ENCODE measurements at regions not wholly inside any gene's neighbourhood (a gene's known extent, or its start where the extent isn't known, plus 50 kb on each side); places are given as distances from the start of the nearest gene placed in this dataset.

DNA sequence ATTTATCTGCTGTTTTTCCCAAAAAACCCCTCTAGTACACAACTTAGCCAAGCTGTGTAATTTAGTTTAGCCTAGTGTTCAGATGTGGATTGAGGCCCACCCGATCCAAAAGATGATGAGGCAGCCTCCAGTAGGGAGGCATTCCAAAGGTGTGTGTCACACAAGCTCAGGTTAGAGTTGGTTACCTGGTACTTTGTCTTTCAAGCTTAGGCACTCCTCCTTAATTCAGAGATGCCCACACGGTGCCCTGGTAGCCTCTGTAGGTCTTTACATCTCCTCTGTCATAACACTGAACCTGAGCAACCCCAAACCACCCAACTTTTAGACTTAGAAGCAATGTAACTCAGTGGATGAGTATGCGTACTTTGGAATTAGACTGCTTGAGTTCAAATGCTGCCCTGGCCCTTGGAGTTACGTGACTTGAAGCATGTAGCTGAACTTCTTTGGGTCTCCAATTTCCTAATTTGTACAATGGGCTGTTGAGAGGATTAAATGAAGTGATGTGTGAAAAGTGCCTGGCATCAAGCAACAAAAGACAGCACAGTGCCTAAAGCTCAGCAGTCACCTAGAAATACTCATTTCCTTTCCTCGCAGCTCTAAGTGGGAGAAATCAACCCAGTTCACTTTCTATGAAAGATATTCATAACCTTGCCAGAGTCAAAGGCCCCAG, 284.6 kb upstream of the RARB start:
- TF ChIP-seq, protein P1, sequence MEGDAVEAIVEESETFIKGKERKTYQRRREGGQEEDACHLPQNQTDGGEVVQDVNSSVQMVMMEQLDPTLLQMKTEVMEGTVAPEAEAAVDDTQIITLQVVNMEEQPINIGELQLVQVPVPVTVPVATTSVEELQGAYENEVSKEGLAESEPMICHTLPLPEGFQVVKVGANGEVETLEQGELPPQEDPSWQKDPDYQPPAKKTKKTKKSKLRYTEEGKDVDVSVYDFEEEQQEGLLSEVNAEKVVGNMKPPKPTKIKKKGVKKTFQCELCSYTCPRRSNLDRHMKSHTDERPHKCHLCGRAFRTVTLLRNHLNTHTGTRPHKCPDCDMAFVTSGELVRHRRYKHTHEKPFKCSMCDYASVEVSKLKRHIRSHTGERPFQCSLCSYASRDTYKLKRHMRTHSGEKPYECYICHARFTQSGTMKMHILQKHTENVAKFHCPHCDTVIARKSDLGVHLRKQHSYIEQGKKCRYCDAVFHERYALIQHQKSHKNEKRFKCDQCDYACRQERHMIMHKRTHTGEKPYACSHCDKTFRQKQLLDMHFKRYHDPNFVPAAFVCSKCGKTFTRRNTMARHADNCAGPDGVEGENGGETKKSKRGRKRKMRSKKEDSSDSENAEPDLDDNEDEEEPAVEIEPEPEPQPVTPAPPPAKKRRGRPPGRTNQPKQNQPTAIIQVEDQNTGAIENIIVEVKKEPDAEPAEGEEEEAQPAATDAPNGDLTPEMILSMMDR (IDR thresholded peaks at IDR 0.05; ENCODE audit: low read depth, low read length) = no peak
- H3K4me3 ChIP-seq (ENCODE audit: low read depth, low read length) = no peak overlapping the region

DNA sequence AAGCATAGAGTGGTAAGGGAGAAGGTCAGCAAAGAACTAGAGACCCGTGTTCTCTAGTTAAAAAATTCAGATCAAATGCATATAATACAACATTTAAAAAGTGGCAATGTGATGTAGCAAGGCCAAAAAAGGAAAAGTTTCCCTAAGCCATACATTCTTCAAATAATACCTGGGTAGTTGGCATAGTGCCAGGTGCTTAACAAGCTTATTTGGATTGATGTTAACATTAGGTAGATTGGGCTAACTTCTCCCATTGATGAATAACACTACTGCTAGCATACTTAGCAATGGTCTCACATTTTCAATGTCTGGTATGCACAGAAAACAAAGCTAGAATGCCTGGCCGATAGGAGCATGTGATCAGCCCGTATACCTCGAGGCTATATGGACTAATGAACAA, 283.6 kb upstream of the RARB start:
- no peak overlapping the region for H3K4me3 ChIP-seq (ENCODE audit: low read depth, low read length)
- TF ChIP-seq, protein P1 (IDR thresholded peaks at IDR 0.05; ENCODE audit: low read depth, low read length) = no peak

DNA sequence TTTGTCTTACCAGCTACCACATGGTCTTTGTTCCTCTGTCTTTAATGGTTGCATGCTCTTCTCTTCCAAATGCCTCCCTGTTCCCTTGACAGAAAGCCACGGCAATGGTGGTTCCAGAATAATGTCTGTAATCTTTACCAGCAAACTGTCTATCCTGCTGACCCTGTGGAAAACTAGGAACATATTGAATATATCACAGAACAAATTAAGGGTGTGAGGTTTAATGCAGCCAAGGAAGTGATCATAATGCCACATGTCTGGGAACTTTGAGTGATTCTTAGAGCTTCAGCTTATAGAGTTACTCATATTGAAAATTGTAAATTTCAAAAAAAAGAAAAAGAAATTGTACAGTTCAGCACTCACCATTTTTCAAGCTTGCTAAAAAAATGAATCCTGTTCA, 282.9 kb upstream of the RARB start:
- TF ChIP-seq, protein P1 (IDR thresholded peaks at IDR 0.05; ENCODE audit: low read depth, low read length) = no peak

DNA sequence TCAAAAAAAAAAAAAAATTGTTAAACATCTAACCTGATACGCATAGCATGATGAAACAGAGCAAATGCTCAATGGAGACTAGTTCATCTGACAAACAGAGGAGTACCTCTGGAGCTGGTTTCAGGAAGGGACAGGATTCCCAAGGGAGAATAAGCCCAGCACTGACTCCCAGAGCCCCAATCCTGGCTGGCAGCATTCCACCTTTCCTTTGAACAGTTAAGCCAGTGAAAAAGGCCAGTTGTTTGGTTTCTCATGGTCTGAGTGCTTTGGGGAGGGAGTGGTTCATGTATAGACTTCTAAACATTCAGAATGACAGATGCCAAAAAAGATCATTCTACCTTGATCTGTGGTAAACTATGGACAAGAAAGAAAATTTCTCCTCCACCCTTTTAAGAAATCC, 277.9 kb upstream of the RARB start:
- H3K4me3 ChIP-seq (ENCODE audit: low read depth, low read length) = no peak overlapping the region
- TF ChIP-seq, protein P1 (IDR thresholded peaks at IDR 0.05; ENCODE audit: low read depth, low read length) = no peak

More for the DNA sequence above, 282.9 kb upstream of the RARB start:
- no peak overlapping the region for H3K4me3 ChIP-seq (ENCODE audit: low read depth, low read length)

DNA sequence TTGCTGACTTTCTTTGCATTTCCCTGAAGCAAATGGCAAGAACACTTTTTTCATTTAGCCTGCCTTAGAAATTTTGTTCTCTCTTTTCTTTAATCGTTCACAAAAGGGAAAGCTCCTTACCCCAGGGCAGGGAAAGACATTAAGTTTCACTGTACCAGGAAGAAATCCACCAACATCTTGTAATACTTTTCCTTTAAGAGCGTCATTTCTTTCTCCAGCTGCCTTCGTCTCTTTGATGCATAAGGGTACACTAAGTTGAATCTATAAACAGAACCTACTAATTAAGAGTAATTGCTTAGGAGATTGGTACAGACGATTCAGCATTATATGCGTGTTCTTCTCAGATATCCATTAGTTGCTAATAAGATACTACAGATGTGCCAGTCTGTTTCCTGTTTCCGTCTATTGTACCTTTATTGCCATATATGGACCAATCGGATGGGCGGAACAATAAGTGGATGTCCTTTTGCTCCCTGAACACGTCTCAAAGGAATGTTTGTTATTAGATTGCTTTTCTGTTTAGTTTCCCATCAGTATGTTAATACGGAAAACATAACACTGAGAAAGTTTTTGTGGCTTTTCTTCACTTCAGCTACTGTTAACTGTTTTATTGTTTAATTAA, 276.7 kb upstream of the RARB start:
- TF ChIP-seq, protein P1 (IDR thresholded peaks at IDR 0.05; ENCODE audit: low read depth, low read length) = no peak
- no peak overlapping the region for H3K4me3 ChIP-seq (ENCODE audit: low read depth, low read length)

DNA sequence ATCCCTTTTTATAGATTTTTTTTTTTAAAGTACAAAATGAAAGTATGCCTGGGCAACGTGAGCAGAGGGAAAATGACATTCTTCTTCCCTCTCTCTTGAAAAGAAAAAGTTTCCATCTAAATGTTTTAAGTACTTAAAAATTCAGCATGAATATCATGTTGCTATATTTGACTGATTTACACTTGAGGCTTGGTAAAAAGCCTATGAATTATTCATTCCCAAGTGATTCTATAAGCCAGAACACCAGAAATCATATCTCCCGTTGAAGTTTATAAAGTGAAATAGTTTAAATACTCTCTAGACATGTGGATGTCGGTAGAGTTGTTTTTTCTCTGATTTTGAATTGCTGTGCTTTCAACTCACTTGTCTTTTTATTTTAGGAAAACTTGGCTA, 276.2 kb upstream of the RARB start:
- TF ChIP-seq, protein P1 (IDR thresholded peaks at IDR 0.05; ENCODE audit: low read depth, low read length) = no peak
- no peak overlapping the region for H3K4me3 ChIP-seq (ENCODE audit: low read depth, low read length)

DNA sequence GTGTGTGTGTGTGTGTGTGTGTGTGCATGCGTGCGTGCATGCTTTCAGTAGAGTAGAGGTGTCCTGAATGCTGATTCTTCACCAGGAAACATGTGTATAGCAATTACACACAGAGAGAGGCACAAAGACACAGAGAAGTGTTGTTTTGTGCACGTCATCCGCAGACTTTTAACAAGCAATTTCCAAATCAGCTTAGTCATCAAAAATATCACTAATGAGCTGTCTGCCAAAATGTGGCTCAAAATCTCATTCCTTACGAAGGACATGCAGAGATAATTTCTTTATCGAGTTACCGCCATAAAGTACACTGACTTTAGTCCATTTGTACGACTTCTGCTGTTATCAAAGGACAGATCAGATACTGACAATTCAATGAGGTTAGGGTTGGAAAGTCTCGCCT, 274.9 kb upstream of the RARB start:
- TF ChIP-seq, protein P1 (IDR thresholded peaks at IDR 0.05; ENCODE audit: low read depth, low read length) = no peak
- no peak overlapping the region for H3K4me3 ChIP-seq (ENCODE audit: low read depth, low read length)

Measured in WI38 (cell line).